HG03354 (cell line): ENCODE measurements at regions not wholly inside any gene's neighbourhood (a gene's known extent, or its start where the extent isn't known, plus 50 kb on each side); places are given as distances from the start of the nearest gene placed in this dataset.
"Not testable (repeated sequence)": the region's sequence is repeated elsewhere in the genome, so short reads cannot be mapped to it uniquely, and the experiment has no call there.

Experiments
- ATAC-seq: cut with Tn5 transposase; IDR thresholded peaks from one replicate; pipeline ENCODE4 v1.9.1; 2021; ENCODE audit warnings: mild to moderate bottlenecking; ENCODE audit not compliant: unreplicated experiment, poor library complexity, severe bottlenecking

DNA sequence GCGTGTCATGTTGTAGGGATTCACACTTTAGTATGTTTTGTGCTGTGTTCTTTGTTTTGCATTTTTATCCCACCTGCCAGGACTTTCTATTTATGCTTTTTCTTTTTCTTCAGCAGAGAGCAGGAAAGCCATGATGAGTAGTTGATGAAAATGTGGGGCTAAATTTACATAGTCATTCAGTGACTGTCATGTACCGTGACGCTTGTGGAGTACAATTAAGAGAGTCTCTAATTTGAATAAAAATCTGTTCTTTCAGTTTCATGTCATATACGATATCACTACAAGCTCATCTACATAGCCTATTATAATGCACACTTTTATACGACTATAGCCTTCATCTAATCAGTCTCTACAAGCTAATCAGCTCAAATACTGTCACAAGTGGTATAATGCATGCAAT, 112.7 kb upstream of the SPATS2L start:
- peak; percentile 88 for ATAC-seq

DNA sequence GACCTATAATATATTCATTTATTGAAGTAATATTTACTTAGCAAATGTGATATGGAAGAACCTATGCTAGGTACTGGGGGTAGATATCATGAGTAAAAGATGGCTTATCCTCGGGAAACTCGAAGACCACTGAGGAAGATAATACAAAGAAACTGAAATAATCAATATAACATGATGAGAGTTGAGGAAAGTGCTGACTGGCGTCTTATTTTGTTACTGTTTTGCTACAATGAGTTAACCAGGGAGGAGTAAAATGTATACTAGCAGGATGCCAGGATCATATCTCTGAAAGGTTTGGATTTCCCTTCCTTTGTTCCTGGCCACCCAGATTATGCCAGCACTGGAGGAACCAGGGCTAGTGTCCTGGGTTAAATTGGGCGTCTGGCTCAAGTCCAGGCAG, 111.7 kb upstream of the SPATS2L start:
- no peak for ATAC-seq

DNA sequence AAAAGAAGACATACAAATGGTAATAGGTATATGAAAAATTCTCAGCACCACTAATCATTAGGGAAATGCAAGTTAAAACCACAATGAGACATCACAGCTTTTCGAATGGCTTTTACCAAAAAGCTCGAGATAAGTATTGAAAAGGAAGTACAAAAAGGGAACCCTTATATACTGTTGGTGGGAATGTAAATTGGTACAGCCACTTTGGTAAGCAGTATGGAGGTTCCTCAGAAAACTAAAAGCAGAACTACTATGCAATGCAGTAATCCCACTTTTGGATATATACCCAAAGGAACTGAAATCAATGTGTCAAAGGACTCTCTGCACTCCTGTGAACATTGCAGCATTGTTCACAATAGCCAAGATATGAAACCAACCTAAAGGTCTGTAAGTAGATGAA, 107.5 kb upstream of the SPATS2L start:
- ATAC-seq, result no peak

DNA sequence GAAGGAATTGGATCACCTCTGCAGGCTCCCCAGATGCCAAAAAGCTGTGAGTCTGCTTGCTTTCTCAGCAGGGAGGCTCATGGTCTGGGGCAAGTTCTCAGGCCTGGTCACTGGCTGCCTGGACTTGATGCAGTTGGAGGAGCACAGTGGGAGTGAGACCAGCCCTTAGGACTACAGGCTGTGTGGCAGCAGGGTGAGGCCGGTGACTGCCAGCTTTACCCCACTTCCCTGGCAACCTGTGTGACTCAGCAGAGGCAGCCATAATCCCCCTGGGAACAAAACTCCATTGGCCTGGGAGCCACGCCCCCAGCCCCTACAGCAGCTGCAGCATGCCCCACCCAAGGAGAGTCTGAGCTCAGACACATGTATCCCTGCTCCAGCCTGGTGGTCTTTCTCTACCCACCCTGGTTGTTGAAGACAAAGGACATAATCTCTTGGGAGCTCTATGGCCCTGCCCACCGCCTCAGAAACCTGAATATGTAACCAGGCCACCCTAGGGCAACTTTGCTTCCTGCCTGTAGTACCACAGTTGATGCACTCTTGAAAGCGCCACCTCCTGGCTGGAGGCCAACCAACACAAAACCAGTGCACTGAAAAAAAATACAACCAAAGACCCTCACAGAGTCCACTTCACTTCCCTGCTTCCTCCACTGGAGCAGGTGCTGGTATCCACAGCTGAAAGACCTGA, 106.8 kb upstream of the SPATS2L start:
- no peak for ATAC-seq

DNA sequence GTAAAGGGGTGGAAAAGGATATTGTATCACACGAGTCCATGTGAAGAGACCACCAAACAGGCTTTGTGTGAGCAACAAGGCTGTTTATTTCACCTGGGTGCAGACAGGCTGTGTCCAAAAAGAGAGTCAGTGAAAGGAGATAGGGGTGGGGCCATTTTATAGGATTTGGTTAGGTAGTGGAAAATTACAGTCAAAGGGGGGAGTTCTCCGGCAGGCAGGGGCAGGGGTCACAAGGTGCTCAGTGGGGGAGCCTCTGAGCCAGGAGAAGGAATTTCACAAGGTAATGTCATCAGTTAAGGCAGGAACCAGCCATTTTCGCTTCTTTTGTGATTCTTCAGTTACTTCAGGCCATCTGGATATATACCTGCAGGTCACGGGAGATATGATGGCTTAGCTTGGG, 104.7 kb upstream of the SPATS2L start:
- not testable (repeated sequence) for ATAC-seq

DNA sequence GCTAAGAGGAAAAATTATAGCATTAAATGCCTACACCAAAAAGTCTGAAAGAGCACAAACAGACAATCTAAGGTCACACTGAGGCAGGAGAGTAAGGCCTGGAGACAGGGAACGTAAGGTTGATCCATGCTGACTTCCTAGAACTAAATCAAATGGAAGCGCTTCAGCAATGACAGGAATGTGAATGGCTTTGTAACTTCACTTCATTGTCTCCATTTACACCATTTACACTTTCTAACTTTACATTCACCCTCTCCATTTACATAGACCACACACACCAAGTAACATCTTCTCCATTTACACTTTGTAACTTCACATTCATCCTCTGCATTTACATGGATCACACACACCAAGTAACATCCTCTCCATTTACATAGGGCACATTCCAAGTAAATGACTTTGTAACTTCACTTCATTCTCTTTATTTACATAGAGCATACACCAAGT, 103.1 kb upstream of the SPATS2L start:
- no peak for ATAC-seq

DNA sequence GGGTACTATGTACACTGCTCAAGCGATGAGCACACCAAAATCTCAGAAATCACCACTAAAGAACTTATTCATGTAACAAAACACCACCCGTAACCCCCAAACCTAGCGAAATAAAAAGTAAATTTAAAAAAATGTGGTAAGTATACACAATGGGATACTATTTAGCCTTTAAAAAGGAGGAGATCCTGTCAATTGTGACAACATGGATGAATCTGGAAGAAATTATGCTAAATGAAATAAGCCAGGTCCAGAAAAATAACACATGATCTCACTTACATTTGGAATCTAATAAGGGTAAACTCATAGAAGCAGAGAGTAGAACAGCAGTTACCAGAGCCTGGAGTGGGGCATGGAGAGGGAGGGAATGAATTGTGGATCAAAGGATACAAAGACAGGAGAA, 98.5 kb upstream of the SPATS2L start:
- ATAC-seq, result no peak

DNA sequence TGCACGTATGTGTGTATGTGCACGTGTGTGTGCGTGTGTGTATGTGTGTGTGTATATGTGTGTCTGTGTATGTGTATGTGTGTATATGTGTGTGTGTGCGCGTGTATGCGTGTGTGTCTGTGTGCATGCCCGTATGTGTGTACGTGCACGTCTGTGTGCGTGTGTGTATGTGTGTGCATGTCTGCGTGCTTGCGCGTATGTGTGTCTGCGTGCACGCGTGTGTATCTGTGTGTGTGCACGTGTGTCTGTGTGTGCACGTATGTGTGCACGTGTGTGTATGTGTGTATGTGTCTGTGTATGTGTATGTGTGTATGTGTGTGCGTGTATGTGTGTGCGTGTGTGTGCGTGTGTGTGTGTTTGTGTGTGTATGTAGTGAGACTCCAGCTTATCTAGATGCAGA, 97.5 kb upstream of the SPATS2L start:
- ATAC-seq, result no peak

DNA sequence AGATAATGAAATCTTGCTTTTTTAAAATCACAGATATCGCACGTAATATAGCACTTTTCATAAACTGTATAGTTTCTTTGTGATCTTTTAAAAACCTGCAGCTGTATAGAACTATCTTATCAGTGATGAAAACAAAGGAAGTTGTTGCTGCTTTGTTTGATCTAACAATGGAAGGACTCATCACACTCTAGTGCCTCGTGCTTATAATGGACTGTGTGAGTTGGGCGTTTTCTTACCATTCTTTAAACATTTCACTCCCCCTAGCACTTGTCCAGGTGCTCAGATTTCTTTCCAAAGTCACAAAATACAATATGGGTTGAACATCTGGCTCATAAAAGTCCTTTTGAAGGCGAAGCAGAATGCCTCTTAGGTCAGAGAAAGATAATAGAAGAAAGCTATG, 94.8 kb upstream of the SPATS2L start:
- no peak for ATAC-seq

DNA sequence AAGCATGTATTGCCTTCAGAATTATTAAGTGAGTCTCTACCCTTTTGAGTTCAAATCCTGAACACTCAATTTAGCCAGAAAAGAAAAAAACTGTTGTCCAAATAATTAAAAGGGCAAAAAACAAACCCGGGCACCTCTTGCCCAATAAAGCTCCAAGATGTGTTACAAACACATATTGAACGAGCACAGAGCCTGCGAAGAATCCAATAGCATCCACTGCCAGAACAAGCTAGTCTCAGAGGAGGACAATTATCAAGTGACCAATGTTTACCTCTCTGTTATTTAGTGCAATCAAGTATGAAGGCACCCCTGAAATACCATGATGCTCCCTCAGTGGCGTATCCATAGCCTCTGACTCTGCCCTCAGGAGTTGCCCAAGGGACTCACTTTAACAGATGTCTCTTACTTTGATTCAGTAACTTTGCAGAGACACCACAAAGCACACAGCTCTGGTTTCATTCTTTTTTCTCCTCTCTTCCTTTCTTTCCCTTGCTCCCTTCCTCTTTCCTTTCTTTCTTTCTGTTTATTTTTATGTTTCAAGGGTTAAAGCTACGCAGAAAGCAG, 93.5 kb upstream of the SPATS2L start:
- ATAC-seq, result no peak

DNA sequence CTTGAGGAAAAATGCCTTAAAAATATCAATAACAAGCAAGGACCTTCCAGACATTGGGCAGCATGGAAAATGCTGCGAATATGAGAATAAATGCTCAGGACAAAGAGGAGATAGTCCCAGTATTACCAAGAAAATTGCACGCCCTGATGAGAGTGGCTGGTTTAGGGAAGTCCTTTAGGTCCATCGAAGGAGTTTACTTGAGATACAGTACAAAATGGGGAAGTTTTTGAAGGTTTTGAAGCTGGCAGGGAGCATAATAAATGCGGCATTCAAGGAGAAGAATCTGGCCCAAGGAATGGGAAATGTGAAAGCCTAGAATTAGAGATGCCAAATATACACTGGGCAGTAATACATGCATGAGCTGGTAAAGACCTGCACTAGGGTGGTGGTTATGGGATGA, 90.2 kb upstream of the SPATS2L start:
- ATAC-seq, result no peak

DNA sequence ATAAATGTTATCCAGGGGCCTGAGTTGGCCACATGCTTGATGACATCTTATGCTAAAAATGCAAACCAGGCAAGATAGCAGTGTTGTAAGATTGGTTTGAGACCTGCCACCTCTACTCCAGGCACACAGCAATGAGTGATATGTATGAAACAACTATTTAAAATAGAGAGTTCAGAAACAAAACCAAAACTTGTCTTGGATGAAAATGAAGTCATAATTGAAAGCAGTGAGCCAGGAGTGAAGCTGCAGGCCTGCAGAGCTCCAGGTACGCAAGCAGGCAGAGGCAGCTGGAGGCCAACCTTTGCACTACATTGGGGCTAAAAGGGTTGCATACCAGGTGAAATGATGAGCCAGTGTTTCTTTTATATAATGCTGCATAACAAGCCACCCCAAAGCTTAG, 89.2 kb upstream of the SPATS2L start:
- no peak for ATAC-seq

DNA sequence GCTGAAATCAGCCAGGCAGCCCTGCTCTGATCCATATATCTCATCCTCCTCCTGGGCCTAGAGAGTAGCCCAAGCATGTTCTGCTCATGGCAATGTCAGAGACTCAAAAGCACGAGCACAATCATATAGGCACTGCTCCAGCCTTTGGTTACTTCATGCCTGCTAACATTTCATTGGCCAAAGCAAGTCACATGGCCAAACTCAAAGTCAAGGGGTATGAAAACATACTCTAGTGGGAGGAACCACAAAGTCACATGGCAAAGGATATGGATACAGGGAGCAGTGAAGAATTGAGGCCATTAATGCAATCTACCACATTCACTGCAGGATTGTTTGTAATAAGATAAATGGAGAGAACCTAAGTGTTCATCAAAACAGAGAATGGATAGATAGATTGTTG, 87.8 kb upstream of the SPATS2L start:
- ATAC-seq, result no peak

DNA sequence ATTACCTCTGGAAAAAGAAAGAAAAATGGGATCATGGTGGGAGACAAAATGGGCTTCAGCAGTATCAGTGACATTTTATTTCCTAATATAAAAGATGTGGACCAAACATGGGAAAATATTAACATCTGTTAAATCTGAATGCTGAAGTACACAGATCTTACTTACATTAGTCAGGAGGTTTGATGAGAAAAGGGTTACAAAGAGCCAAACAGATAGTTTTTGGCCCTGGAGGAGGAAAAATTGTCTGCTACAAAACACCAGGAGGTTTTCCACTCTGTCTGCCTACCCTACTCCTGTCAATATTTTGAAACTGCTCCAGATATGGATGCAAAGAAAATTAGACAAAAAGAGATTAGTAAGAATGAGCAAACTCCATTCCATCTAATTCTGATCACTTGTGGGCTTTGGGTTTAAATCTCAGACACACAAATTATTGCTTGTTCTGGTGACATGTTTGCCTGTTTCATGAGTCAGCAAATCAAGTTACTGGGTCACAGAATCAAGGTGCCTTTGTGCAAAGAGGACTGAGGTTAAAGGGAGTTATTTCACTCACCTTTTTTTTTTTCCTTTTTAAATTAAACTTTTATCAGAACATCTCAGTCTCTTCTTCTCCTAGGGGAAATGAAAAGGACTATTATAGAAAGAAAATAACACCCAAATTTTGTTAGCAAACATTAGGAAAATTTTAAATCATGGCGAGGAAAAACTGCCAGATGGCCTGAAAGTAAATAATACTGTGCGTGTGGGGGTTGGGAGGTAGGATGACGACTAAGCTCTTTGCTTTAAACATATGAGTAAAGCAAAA, 87.0 kb upstream of the SPATS2L start:
- no peak for ATAC-seq

DNA sequence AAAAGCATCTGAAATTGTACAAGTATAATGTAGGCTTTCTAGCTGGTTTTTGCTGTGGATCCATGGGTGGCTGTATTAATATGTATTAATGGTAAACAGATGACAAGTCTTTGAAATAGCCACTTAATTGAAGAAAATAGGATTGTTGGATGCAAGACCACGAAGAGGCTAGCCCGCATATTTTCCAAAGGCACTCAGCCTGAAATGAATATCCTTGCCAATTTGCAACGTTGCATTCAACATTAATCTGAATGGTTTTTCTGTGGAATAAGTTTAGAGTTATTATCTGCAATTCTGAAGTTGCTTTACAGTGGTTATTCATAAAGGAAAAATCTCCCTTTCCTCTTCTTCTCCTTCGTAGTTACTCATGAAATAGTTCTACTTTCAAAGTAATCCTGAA, 86.2 kb upstream of the SPATS2L start:
- ATAC-seq, result no peak

DNA sequence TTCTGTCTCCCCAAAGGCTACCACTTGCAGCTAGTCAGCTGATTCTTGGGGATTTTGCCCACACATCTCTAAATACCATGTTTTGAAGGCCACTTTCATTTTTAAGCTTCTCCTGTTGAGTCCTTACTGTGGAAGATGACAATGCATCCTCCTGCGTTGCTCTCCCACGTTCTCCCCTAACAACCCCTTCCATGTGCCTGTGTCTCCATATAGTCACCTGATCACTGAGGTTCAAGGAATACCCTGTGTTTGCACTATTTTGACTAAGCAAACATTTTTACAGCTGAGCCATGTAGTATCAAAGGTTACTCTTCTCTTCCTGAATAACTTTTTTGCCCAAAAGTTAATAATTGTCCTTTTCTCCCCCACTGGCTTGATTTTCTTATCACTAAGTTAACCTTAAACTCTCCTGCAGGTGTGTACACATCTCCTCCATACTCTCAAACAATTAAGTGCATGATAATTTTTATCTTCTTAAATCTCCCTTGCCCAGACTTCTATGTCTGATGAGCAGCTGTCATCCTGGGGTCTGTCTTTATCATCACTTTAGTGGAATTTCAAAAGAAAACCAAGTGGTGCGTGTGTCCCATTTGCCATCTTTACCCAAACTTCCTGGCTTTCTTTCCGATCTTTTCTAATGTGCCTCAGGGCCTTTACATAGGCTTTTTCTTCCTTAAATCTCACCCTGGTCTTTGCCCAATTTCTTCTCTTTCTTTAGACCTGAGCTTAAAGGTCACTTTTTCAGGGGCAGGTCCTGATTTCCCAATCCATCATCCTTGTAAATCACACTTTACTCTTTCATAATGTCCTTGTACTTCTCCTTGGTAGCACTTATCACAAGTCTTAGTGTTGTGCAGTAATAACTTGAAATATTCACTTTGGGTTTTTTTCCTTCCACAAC, 85.2 kb upstream of the SPATS2L start:
- no peak for ATAC-seq

DNA sequence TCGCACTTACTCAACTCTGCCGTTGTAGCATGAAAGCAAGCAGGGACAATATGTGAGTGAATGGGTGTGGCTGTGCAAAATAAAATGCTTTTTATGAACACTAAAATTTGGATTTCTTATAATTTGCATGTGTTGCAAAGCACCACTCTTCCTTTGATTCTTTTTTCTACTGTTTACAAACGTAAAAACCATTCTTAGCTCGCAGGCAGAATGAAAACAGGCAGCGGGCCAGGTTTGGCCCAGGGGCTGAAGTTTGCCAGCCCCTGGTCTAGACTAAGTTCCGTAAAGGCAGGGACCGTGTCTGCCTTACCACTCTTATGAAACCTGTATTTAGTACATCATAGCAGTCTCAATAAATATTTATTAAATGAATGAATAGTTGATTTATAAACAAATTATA, 83.7 kb upstream of the SPATS2L start:
- no peak for ATAC-seq

DNA sequence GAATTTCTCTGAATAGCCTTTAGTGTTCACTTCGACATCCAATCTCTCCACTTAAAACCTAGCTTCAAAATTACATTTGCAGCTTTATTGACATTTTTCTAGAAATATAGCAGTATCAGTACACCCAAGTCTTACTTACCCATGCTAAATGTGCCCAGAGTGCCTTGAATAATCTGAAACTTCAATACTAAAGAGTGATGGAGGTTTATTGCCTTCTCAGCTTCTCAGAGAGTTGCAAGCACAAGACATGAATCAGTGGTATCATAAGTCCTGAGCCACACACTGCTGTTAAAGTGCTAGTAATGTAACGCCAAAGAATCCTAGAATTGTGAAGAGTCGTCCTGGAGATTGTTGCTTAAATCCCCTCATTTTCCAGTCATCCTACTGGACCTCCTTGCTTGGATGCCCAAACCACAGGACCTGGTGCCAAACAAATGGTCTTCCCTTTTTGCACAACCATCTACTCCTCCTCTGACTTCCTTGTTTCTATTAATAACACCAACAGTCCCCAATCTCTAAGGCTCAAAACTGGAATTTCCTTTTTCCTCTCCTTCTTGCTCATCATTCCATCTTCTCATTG, 83.2 kb upstream of the SPATS2L start:
- no peak for ATAC-seq

DNA sequence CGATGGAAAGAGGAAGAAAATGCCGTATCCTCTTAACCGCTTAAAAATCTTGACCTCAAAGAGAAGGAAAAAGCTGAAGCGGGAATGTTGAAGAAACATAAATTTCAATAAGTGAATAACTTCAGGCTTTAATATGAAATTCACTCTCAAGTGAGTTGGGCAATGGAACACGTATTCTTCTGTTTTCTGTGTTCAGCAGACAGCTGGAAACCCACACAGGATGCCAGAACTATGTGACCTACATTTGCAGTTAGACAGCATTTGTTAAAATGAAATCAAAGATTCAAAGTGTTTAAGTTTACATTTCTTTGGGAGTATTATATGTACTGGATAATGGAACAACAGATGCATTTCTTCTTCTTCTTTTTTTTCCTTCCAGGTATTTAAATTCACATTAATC, 80.5 kb upstream of the SPATS2L start:
- ATAC-seq, result no peak
